ENCODE measurements at regions not wholly inside any gene's neighbourhood (a gene's known extent, or its start where the extent isn't known, plus 50 kb on each side); places are given as distances from the start of the nearest gene placed in this dataset.

GRCh38 chr11:71198141-71198822 is 54.1 kb downstream of the SHANK2 start:
- no peak overlapping the region for H3K27ac Mint-ChIP-seq (ENCODE audit: unreplicated experiment)
- H3K36me3 Mint-ChIP-seq (ENCODE audit: low read depth, unreplicated experiment), result peaks cover 4% of the 10 kb centered on the region
- Histone ChIP-seq H3K79me2 (ENCODE audit: insufficient read depth, low read length) (no peaks in the 10 kb centered on the region), H2AFZ (ENCODE audit: low read depth, low read length) (no peak overlapping the region), H3K4me1 (ENCODE audit: insufficient read depth, low read length) (no peaks in the 10 kb centered on the region), H3K9me3 (ENCODE audit: insufficient read depth, low read depth, low read length) (no peaks in the 10 kb centered on the region), H3K9ac (ENCODE audit: low read length) (no peak overlapping the region), H3K4me2 (ENCODE audit: low read length) (no peak overlapping the region), H3K4me3 (ENCODE audit: insufficient read depth, low read depth, low read length) (no peak overlapping the region), H3K27me3 (ENCODE audit: insufficient read depth, low read length) (no peaks in the 10 kb centered on the region), H4K20me1 (ENCODE audit: insufficient read depth, low read length) (no peaks in the 10 kb centered on the region), H3K36me3 (ENCODE audit: insufficient read depth, low read length) (no peaks in the 10 kb centered on the region), H3K27ac (ENCODE audit: low read depth, low read length) (no peak overlapping the region)
- H3K9me3 Mint-ChIP-seq (ENCODE audit: unreplicated experiment), result peaks cover 4% of the 10 kb centered on the region
- H3K4me1 Mint-ChIP-seq (ENCODE audit: low read depth, unreplicated experiment), result no peaks in the 10 kb centered on the region
- no peak overlapping the region for H3K4me3 Mint-ChIP-seq (ENCODE audit: unreplicated experiment)
- DNase-seq (ENCODE audit: low read depth), result no peak
- TF ChIP-seq CTCF (IDR thresholded peaks at IDR 0.05; ENCODE audit: insufficient read depth, low read depth, low read length), result no peak
- TF ChIP-seq EZH2 (IDR thresholded peaks at IDR 0.05; ENCODE audit: insufficient read depth, low read length), result no peak
- no peak for FAIRE-seq
- H3K27me3 Mint-ChIP-seq (ENCODE audit: low read depth, unreplicated experiment), result peaks cover 3% of the 10 kb centered on the region

GRCh38 chr11:71197096-71197495 is 55.3 kb downstream of the SHANK2 start:
- Mint-ChIP-seq H3K4me1 (ENCODE audit: low read depth, unreplicated experiment) (no peaks in the 10 kb centered on the region), H3K36me3 (ENCODE audit: low read depth, unreplicated experiment) (peaks cover 4% of the 10 kb centered on the region), H3K27me3 (ENCODE audit: low read depth, unreplicated experiment) (peaks cover 5% of the 10 kb centered on the region), H3K9me3 (ENCODE audit: unreplicated experiment) (peaks cover 4% of the 10 kb centered on the region), H3K4me3 (ENCODE audit: unreplicated experiment) (no peak overlapping the region), H3K27ac (ENCODE audit: unreplicated experiment) (peak overlapping the region; percentile 10)
- H2AFZ ChIP-seq (ENCODE audit: low read depth, low read length), result no peak overlapping the region
- DNase-seq (ENCODE audit: low read depth) (no peak), FAIRE-seq (no peak)
- H3K9ac ChIP-seq (ENCODE audit: low read length), result no peak overlapping the region
- TF ChIP-seq CTCF (IDR thresholded peaks at IDR 0.05; ENCODE audit: insufficient read depth, low read depth, low read length) (no peak), EZH2 (IDR thresholded peaks at IDR 0.05; ENCODE audit: insufficient read depth, low read length) (no peak)
- no peaks in the 10 kb centered on the region for H3K79me2 ChIP-seq (ENCODE audit: insufficient read depth, low read length)
- no peaks in the 10 kb centered on the region for H3K4me1 ChIP-seq (ENCODE audit: insufficient read depth, low read length)
- H4K20me1 ChIP-seq (ENCODE audit: insufficient read depth, low read length), result no peaks in the 10 kb centered on the region
- no peaks in the 10 kb centered on the region for H3K9me3 ChIP-seq (ENCODE audit: insufficient read depth, low read depth, low read length)
- H3K4me2 ChIP-seq (ENCODE audit: low read length), result no peak overlapping the region
- H3K27me3 ChIP-seq (ENCODE audit: insufficient read depth, low read length), result no peaks in the 10 kb centered on the region
- H3K36me3 ChIP-seq (ENCODE audit: insufficient read depth, low read length), result no peaks in the 10 kb centered on the region
- no peak overlapping the region for H3K27ac ChIP-seq (ENCODE audit: low read depth, low read length)
- no peak overlapping the region for H3K4me3 ChIP-seq (ENCODE audit: insufficient read depth, low read depth, low read length)

- no peaks in the 10 kb centered on the region for H3K27me3 ChIP-seq (ENCODE audit: insufficient read depth, low read length)
- H3K27me3 Mint-ChIP-seq (ENCODE audit: low read depth, unreplicated experiment), result peaks cover 5% of the 10 kb centered on the region
- no peaks in the 10 kb centered on the region for H3K4me1 Mint-ChIP-seq (ENCODE audit: low read depth, unreplicated experiment)
- TF ChIP-seq CTCF (IDR thresholded peaks at IDR 0.05; ENCODE audit: insufficient read depth, low read depth, low read length) (no peak), EZH2 (IDR thresholded peaks at IDR 0.05; ENCODE audit: insufficient read depth, low read length) (no peak)
- H3K9me3 ChIP-seq (ENCODE audit: insufficient read depth, low read depth, low read length), result no peaks in the 10 kb centered on the region
- no peak overlapping the region for H3K4me3 Mint-ChIP-seq (ENCODE audit: unreplicated experiment)
- H2AFZ ChIP-seq (ENCODE audit: low read depth, low read length), result no peak overlapping the region
- no peak overlapping the region for H3K27ac ChIP-seq (ENCODE audit: low read depth, low read length)
- no peaks in the 10 kb centered on the region for H4K20me1 ChIP-seq (ENCODE audit: insufficient read depth, low read length)
- peaks cover 4% of the 10 kb centered on the region for H3K36me3 Mint-ChIP-seq (ENCODE audit: low read depth, unreplicated experiment)
- H3K4me1 ChIP-seq (ENCODE audit: insufficient read depth, low read length), result no peaks in the 10 kb centered on the region
- no peaks in the 10 kb centered on the region for H3K36me3 ChIP-seq (ENCODE audit: insufficient read depth, low read length)
- FAIRE-seq, result no peak
- DNase-seq (ENCODE audit: low read depth), result no peak
- H3K4me2 ChIP-seq (ENCODE audit: low read length), result no peak overlapping the region
- no peak overlapping the region for H3K27ac Mint-ChIP-seq (ENCODE audit: unreplicated experiment)
- H3K9ac ChIP-seq (ENCODE audit: low read length), result no peak overlapping the region
- peaks cover 2% of the 10 kb centered on the region for H3K9me3 Mint-ChIP-seq (ENCODE audit: unreplicated experiment)
- no peak overlapping the region for H3K4me3 ChIP-seq (ENCODE audit: insufficient read depth, low read depth, low read length)
- no peaks in the 10 kb centered on the region for H3K79me2 ChIP-seq (ENCODE audit: insufficient read depth, low read length)
These were observed 57.7 kb downstream of the SHANK2 start for GRCh38 chr11:71194710-71195109.
